Liver (tissue), 2 donors: ENCODE measurements at regions not wholly inside any gene's neighbourhood (a gene's known extent, or its start where the extent isn't known, plus 50 kb on each side); places are given as distances from the start of the nearest gene placed in this dataset.

Source experiments
- MAX ChIP-seq: IDR thresholded peaks from 2 replicates; pipeline ENCODE4 v1.6.1; 2016; ENCODE audit warnings: antibody characterized with exemption
- RAD21 ChIP-seq, 2 donors: IDR thresholded peaks; 2 replicates each; pipeline ENCODE4 v1.6.1; 2016; ENCODE audit warnings: antibody characterized with exemption in 2 of 2, mild to moderate bottlenecking in 2 of 2
- ZBTB33 ChIP-seq: IDR thresholded peaks from 2 replicates; pipeline ENCODE4 v1.6.1; 2016; ENCODE audit warnings: antibody characterized with exemption
- donor health status: healthy.

- TF ChIP-seq ZBTB33 (no peak), RAD21 (IDR thresholded peaks at IDR 0.05) (no peak), MAX (no peak)
Measured at GRCh38 chr2:223652122-223652521, 50.0 kb upstream of the SCG2 start (continued).
